AG08396 (cell line): ENCODE measurements at regions not wholly inside any gene's neighbourhood (a gene's known extent, or its start where the extent isn't known, plus 50 kb on each side); places are given as distances from the start of the nearest gene placed in this dataset.
"Not testable (repeated sequence)": the region's sequence is repeated elsewhere in the genome, so short reads cannot be mapped to it uniquely, and the experiment has no call there.

Source experiments
- DNase-seq: peaks from one replicate; pipeline ENCODE4 v3.0.0; 2012; ENCODE audit warnings: low spot score, mixed read lengths

- DNase-seq = no peak
These were observed 431.0 kb upstream of the SLC30A5 start for GRCh38 chr5:68662804-68663307.

GRCh38 chr5:68669864-68670575 is 423.8 kb upstream of the SLC30A5 start:
- DNase-seq = no peak

- DNase-seq = no peak
These were observed 420.6 kb upstream of the SLC30A5 start for GRCh38 chr5:68673106-68673822.

- no peak for DNase-seq
These were observed 420.0 kb upstream of the SLC30A5 start for GRCh38 chr5:68673823-68674180.

GRCh38 chr5:68679041-68679440 is 414.8 kb upstream of the SLC30A5 start:
- DNase-seq = no peak

- DNase-seq = no peak
These were observed 413.4 kb upstream of the SLC30A5 start for GRCh38 chr5:68680366-68680765.

- DNase-seq = no peak
These were observed 411.9 kb upstream of the SLC30A5 start for GRCh38 chr5:68681929-68682328.

GRCh38 chr5:68682400-68683160 is 411.2 kb upstream of the SLC30A5 start:
- no peak for DNase-seq

GRCh38 chr5:68683632-68684036 is 410.2 kb upstream of the SLC30A5 start:
- peak; percentile 79 for DNase-seq

- no peak for DNase-seq
These were observed 408.0 kb upstream of the SLC30A5 start for GRCh38 chr5:68685863-68686262.

GRCh38 chr5:68688547-68688946 is 405.3 kb upstream of the SLC30A5 start:
- no peak for DNase-seq

- no peak for DNase-seq
These were observed 404.8 kb upstream of the SLC30A5 start for GRCh38 chr5:68689010-68689409.

GRCh38 chr5:68691874-68692273 is 401.9 kb upstream of the SLC30A5 start:
- DNase-seq = not testable (repeated sequence)

- no peak for DNase-seq
These were observed 395.5 kb upstream of the SLC30A5 start for GRCh38 chr5:68698025-68698940.

- DNase-seq = no peak
These were observed 393.8 kb upstream of the SLC30A5 start for GRCh38 chr5:68699966-68700365.

GRCh38 chr5:68707575-68707974 is 386.2 kb upstream of the SLC30A5 start:
- no peak for DNase-seq

- no peak for DNase-seq
These were observed 385.5 kb upstream of the SLC30A5 start for GRCh38 chr5:68708156-68708841.

GRCh38 chr5:68708842-68709170 is 385.0 kb upstream of the SLC30A5 start:
- DNase-seq = no peak

GRCh38 chr5:68709239-68709638 is 384.6 kb upstream of the SLC30A5 start:
- no peak for DNase-seq

GRCh38 chr5:68710514-68710913 is 383.3 kb upstream of the SLC30A5 start:
- no peak for DNase-seq
